ENCODE measurements at regions not wholly inside any gene's neighbourhood (a gene's known extent, or its start where the extent isn't known, plus 50 kb on each side); places are given as distances from the start of the nearest gene placed in this dataset.

DNA sequence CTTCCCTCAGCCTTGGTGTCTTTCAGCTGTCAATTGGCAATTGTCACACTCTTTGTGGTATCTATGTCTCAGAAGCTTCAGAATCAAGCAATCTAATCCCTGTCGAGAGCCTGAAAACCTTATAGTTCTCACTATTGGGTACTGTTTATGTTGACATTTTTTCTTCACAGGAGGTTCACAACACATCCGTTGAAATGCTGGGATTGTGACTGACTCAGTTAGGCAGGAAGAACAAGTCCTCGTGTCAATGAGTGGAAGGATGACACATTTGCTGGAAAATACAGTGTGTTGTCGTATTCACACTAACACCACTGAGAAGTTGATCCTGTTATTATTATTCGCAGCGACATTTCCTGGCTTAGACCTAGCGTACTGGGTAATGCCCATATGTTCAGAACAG, 163.9 kb upstream of the CITED2 start:
- ATAC-seq, result no peak

DNA sequence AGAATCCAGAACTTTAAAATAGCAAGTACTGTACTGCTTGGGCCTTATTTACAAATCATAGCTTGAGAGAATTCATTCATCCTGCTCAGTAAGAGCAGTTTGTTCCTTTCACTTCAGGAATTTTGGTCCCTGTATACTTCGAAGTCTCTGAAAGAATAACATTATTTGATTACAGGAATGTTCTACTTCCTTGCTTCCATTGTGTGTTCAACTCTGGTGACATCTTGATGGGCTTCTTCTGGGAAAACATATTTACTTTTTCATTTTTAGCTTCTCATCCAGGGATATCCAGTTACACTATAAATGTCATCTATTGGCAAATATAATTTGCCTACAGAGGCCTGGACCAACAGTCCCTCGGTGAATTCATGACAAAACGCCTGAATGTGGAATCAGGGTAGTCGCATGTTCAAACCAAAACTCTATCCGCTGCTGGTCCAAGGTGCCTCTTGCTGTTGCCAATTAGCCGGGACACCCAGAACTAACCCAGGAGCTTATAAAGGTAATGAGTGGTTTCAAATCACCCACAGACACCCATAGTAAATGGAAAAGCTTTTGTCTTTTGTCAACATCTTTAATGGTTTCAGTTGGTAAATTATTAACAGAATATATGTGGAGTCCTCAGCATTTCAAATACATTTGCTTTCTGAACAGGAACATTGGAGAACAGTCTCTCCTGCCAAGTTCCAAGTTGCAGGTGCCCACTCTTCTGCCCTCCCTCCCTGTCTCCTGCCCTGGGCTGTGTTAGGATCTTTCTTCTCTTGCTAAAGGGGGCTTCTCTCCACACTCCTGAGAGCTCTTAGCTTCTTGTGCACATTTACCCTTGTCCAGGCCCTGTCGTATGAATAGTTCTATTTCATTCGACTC, 162.5 kb upstream of the CITED2 start:
- ATAC-seq, result no peak
- 74 to 76% methylated on average over 6 to 8 of the region's 8 CpGs for WGBS, 2 donors (ENCODE audit: low coverage in 1 of 2)
- Histone ChIP-seq H3K27ac (peak overlapping the region in 3 of 4 donors; percentile 49 to 58 (median 54)), H3K27me3 (no peaks in the 10 kb centered on the region), H3K9me3 (no peaks in the 10 kb centered on the region), H3K36me3 (no peaks in the 10 kb centered on the region), H3K4me3 (no peak overlapping the region), H3K4me1 (peaks cover 7 to 60% (median 10%) of the 10 kb centered on the region in 3 donors)
- TF ChIP-seq POLR2AphosphoS5 (IDR thresholded peaks at IDR 0.05) (peak; percentile 57), CTCF (IDR thresholded peaks at IDR 0.05) (no peak), POLR2A (IDR thresholded peaks at IDR 0.05) (no peak)

More for the DNA sequence above, 163.9 kb upstream of the CITED2 start:
- Histone ChIP-seq H3K4me1 (peaks cover 7 to 59% (median 7%) of the 10 kb centered on the region in 3 donors), H3K9me3 (no peaks in the 10 kb centered on the region), H3K4me3 (no peak overlapping the region), H3K27ac (no peak overlapping the region), H3K36me3 (no peaks in the 10 kb centered on the region), H3K27me3 (no peaks in the 10 kb centered on the region)
- TF ChIP-seq CTCF (IDR thresholded peaks at IDR 0.05), result no peak
- WGBS, 2 donors (ENCODE audit: low coverage in 1 of 2), result 87 to 92% methylated on average over 3 to 7 of the region's 7 CpGs

- no peaks in the 10 kb centered on the region for H3K9me3 ChIP-seq
- no peak for ATAC-seq
- no peaks in the 10 kb centered on the region for H3K36me3 ChIP-seq
- H3K27me3 ChIP-seq, result no peaks in the 10 kb centered on the region
- peaks cover 8 to 62% (median 10%) of the 10 kb centered on the region in 3 donors for H3K4me1 ChIP-seq
- H3K27ac ChIP-seq, result peak overlapping the region in 2 of 4 donors; percentile 47 to 60
- TF ChIP-seq CTCF (IDR thresholded peaks at IDR 0.05) (no peak), EP300 (IDR thresholded peaks at IDR 0.05) (no peak), POLR2AphosphoS5 (IDR thresholded peaks at IDR 0.05) (no peak), POLR2A (IDR thresholded peaks at IDR 0.05) (no peak)
- H3K4me3 ChIP-seq, result no peak overlapping the region
- WGBS, 2 donors (ENCODE audit: low coverage in 1 of 2), result 60 to 85% methylated on average over 5 of the region's 5 CpGs
These were observed 160.1 kb upstream of the CITED2 start for GRCh38 chr6:139534472-139535115.

DNA sequence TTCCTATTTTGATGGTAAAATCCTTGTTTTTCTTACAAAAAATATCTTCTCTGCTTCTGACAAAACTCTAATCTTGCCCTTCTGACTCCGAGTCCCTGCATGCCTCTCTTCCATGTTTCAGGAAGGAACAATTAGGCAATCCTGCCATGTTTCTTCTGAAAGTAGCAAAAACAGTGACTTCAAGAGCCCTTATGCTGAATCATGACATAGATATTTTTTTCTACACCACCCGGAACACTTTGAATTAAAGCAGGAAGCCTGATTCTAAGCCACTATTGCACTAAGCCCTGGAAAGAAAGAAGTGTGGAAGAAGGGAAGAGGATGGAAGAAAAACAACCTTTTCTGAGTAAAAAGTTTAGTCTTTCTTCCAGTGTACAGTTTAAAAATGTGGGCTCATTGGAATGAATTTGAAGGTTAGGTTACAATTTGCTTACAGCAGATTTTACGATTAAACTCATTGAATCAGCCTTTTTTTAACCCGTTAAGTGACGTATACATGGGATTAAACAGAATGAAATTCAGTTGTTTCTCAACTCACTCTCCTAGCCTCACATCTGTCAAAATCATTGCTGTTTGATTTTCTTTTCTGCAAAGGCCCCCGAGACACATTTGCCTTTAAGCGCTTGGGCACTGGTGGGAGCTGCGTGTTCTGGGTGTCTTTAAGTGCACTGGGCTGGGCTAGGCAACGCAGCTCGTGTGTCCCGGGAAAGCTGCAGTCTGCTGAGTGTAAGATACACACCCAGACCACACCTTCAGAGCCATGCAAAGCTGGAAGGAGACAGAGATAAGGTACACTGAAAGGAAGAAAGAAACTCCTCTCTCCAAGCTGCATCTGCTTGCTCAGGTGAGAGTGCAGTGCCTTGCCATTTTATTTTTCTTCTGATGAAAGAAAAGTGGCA, 159.4 kb upstream of the CITED2 start:
- TF ChIP-seq POLR2AphosphoS5 (IDR thresholded peaks at IDR 0.05) (peak; percentile 68), CTCF (IDR thresholded peaks at IDR 0.05) (no peak), POLR2A (IDR thresholded peaks at IDR 0.05) (no peak)
- peaks cover 8 to 55% (median 10%) of the 10 kb centered on the region in 3 donors for H3K4me1 ChIP-seq

More for the DNA sequence above, 159.4 kb upstream of the CITED2 start:
- Histone ChIP-seq H3K9me3 (no peaks in the 10 kb centered on the region), H3K4me3 (no peak overlapping the region), H3K27me3 (no peaks in the 10 kb centered on the region), H3K27ac (peak overlapping the region; percentile 20 to 60 (median 50)), H3K36me3 (no peaks in the 10 kb centered on the region)
- 52 to 73% methylated on average over 6 to 9 of the region's 11 CpGs for WGBS, 2 donors (ENCODE audit: low coverage in 1 of 2)
- ATAC-seq, result peak; percentile 75
